ENCODE measurements at regions not wholly inside any gene's neighbourhood (a gene's known extent, or its start where the extent isn't known, plus 50 kb on each side); places are given as distances from the start of the nearest gene placed in this dataset.
A peak's percentile ranks its signal among the peaks of the same experiment; 100 is the strongest.

- no peak overlapping the region for H4K8ac ChIP-seq (ENCODE audit: low read depth, low read length)
- no CpG with 5 or more reads among the region's 16 CpGs for WGBS (ENCODE audit: extremely low coverage, insufficient coverage, low lambda C conversion rate)
- no peak overlapping the region for H3K4me2 ChIP-seq (ENCODE audit: low read length)
- H3K56ac ChIP-seq (ENCODE audit: low read length), result no peak overlapping the region
- no peak overlapping the region for H4K5ac ChIP-seq (ENCODE audit: low read length)
- no peak overlapping the region for H3K4me3 ChIP-seq (ENCODE audit: low read length)
- no peak overlapping the region for H2BK15ac ChIP-seq (replicated peaks; ENCODE audit: low read depth)
- H3K79me2 ChIP-seq (ENCODE audit: control insufficient read depth, insufficient read depth, low read length), result no peaks in the 10 kb centered on the region
- H3K9ac ChIP-seq (ENCODE audit: low read length), result no peak overlapping the region
- H2AK5ac ChIP-seq (ENCODE audit: low read length), result no peak overlapping the region
- no peaks in the 10 kb centered on the region for H3K4me1 ChIP-seq (ENCODE audit: control insufficient read depth, low read depth, low read length)
- no peak overlapping the region for H2BK120ac ChIP-seq (ENCODE audit: low read depth, low read length)
- no peak overlapping the region for H3K18ac ChIP-seq (ENCODE audit: low read length)
- no peak overlapping the region for H3K23ac ChIP-seq (ENCODE audit: low read length)
- DNase-seq, result no peak
- H3K36me3 ChIP-seq (ENCODE audit: control insufficient read depth, insufficient read depth, low read length), result no peaks in the 10 kb centered on the region
- no peak overlapping the region for H3K27ac ChIP-seq (ENCODE audit: low read depth, low read length)
- H3K27me3 ChIP-seq (ENCODE audit: insufficient read depth, low read length, poor library complexity), result no peaks in the 10 kb centered on the region
- no peaks in the 10 kb centered on the region for H3K79me1 ChIP-seq (ENCODE audit: low read length)
- H3K4ac ChIP-seq (ENCODE audit: low read depth, low read length), result no peak overlapping the region
- no peak overlapping the region for H2BK5ac ChIP-seq (ENCODE audit: low read length)
These were observed 560.9 kb downstream of the MIAT start for GRCh38 chr22:27218012-27218920.

GRCh38 chr22:27219036-27219435 is 561.6 kb downstream of the MIAT start:
- no peak overlapping the region for H3K4me3 ChIP-seq (ENCODE audit: low read length)
- no peaks in the 10 kb centered on the region for H3K27me3 ChIP-seq (ENCODE audit: insufficient read depth, low read length, poor library complexity)
- no CpG with 5 or more reads among the region's 2 CpGs for WGBS (ENCODE audit: extremely low coverage, insufficient coverage, low lambda C conversion rate)

GRCh38 chr22:27220339-27220738 is 563.0 kb downstream of the MIAT start:
- H4K8ac ChIP-seq (ENCODE audit: low read depth, low read length), result no peak overlapping the region
- H2BK120ac ChIP-seq (ENCODE audit: low read depth, low read length), result no peak overlapping the region
- no peaks in the 10 kb centered on the region for H3K27me3 ChIP-seq (ENCODE audit: insufficient read depth, low read length, poor library complexity)
- no peak overlapping the region for H3K9ac ChIP-seq (ENCODE audit: low read length)
- H3K4me1 ChIP-seq (ENCODE audit: control insufficient read depth, low read depth, low read length), result no peaks in the 10 kb centered on the region
- H3K56ac ChIP-seq (ENCODE audit: low read length), result no peak overlapping the region
- H3K18ac ChIP-seq (ENCODE audit: low read length), result no peak overlapping the region
- H3K79me1 ChIP-seq (ENCODE audit: low read length), result no peaks in the 10 kb centered on the region
- H3K4me3 ChIP-seq (ENCODE audit: low read length), result no peak overlapping the region
- H2BK15ac ChIP-seq (replicated peaks; ENCODE audit: low read depth), result no peak overlapping the region
- WGBS (ENCODE audit: extremely low coverage, insufficient coverage, low lambda C conversion rate), result no CpG with 5 or more reads among the region's 5 CpGs
- H3K36me3 ChIP-seq (ENCODE audit: control insufficient read depth, insufficient read depth, low read length), result no peaks in the 10 kb centered on the region
- no peak overlapping the region for H2BK5ac ChIP-seq (ENCODE audit: low read length)
- H3K23ac ChIP-seq (ENCODE audit: low read length), result no peak overlapping the region
- no peak for DNase-seq
- no peaks in the 10 kb centered on the region for H3K79me2 ChIP-seq (ENCODE audit: control insufficient read depth, insufficient read depth, low read length)
- no peak overlapping the region for H3K4me2 ChIP-seq (ENCODE audit: low read length)
- H3K27ac ChIP-seq (ENCODE audit: low read depth, low read length), result no peak overlapping the region
- H2AK5ac ChIP-seq (ENCODE audit: low read length), result no peak overlapping the region
- no peak overlapping the region for H4K5ac ChIP-seq (ENCODE audit: low read length)
- no peak overlapping the region for H3K4ac ChIP-seq (ENCODE audit: low read depth, low read length)

More at GRCh38 chr22:27219036-27219435, 561.6 kb downstream of the MIAT start:
- H3K4me2 ChIP-seq (ENCODE audit: low read length), result no peak overlapping the region
- no peak overlapping the region for H3K56ac ChIP-seq (ENCODE audit: low read length)
- DNase-seq, result no peak
- H3K79me1 ChIP-seq (ENCODE audit: low read length), result no peaks in the 10 kb centered on the region
- no peak overlapping the region for H3K18ac ChIP-seq (ENCODE audit: low read length)
- no peak overlapping the region for H2AK5ac ChIP-seq (ENCODE audit: low read length)
- H3K27ac ChIP-seq (ENCODE audit: low read depth, low read length), result no peak overlapping the region
- no peaks in the 10 kb centered on the region for H3K79me2 ChIP-seq (ENCODE audit: control insufficient read depth, insufficient read depth, low read length)
- no peak overlapping the region for H3K4ac ChIP-seq (ENCODE audit: low read depth, low read length)
- H2BK120ac ChIP-seq (ENCODE audit: low read depth, low read length), result no peak overlapping the region
- H3K4me1 ChIP-seq (ENCODE audit: control insufficient read depth, low read depth, low read length), result no peaks in the 10 kb centered on the region
- H3K23ac ChIP-seq (ENCODE audit: low read length), result no peak overlapping the region
- no peak overlapping the region for H2BK15ac ChIP-seq (replicated peaks; ENCODE audit: low read depth)
- H4K5ac ChIP-seq (ENCODE audit: low read length), result no peak overlapping the region
- no peak overlapping the region for H3K9ac ChIP-seq (ENCODE audit: low read length)
- H2BK5ac ChIP-seq (ENCODE audit: low read length), result no peak overlapping the region
- H4K8ac ChIP-seq (ENCODE audit: low read depth, low read length), result no peak overlapping the region
- H3K36me3 ChIP-seq (ENCODE audit: control insufficient read depth, insufficient read depth, low read length), result no peaks in the 10 kb centered on the region

- H2AK5ac ChIP-seq (ENCODE audit: low read length), result no peak overlapping the region
- H3K4me1 ChIP-seq (ENCODE audit: control insufficient read depth, low read depth, low read length), result no peaks in the 10 kb centered on the region
- no peaks in the 10 kb centered on the region for H3K36me3 ChIP-seq (ENCODE audit: control insufficient read depth, insufficient read depth, low read length)
- no peak overlapping the region for H2BK5ac ChIP-seq (ENCODE audit: low read length)
- no peak overlapping the region for H4K5ac ChIP-seq (ENCODE audit: low read length)
- no peak overlapping the region for H3K4me3 ChIP-seq (ENCODE audit: low read length)
- H2BK120ac ChIP-seq (ENCODE audit: low read depth, low read length), result no peak overlapping the region
- H3K9ac ChIP-seq (ENCODE audit: low read length), result no peak overlapping the region
- H2BK15ac ChIP-seq (replicated peaks; ENCODE audit: low read depth), result no peak overlapping the region
- no peak overlapping the region for H3K4me2 ChIP-seq (ENCODE audit: low read length)
- no peak overlapping the region for H4K8ac ChIP-seq (ENCODE audit: low read depth, low read length)
- no peak overlapping the region for H3K27ac ChIP-seq (ENCODE audit: low read depth, low read length)
- H3K27me3 ChIP-seq (ENCODE audit: insufficient read depth, low read length, poor library complexity), result no peaks in the 10 kb centered on the region
- H3K56ac ChIP-seq (ENCODE audit: low read length), result no peak overlapping the region
- H3K18ac ChIP-seq (ENCODE audit: low read length), result no peak overlapping the region
- H3K79me2 ChIP-seq (ENCODE audit: control insufficient read depth, insufficient read depth, low read length), result no peaks in the 10 kb centered on the region
- DNase-seq, result no peak
- H3K79me1 ChIP-seq (ENCODE audit: low read length), result no peaks in the 10 kb centered on the region
- H3K23ac ChIP-seq (ENCODE audit: low read length), result no peak overlapping the region
- H3K4ac ChIP-seq (ENCODE audit: low read depth, low read length), result no peak overlapping the region
These were observed 564.8 kb downstream of the MIAT start for GRCh38 chr22:27222178-27222577.

- no peak overlapping the region for H3K4me3 ChIP-seq (ENCODE audit: low read length)
- WGBS (ENCODE audit: extremely low coverage, insufficient coverage, low lambda C conversion rate), result no CpG with 5 or more reads among the region's 3 CpGs
These were observed 566.2 kb downstream of the MIAT start for GRCh38 chr22:27223317-27224177.

More at GRCh38 chr22:27223317-27224177, 566.2 kb downstream of the MIAT start:
- Histone ChIP-seq H4K8ac (ENCODE audit: low read depth, low read length) (no peak overlapping the region), H3K36me3 (ENCODE audit: control insufficient read depth, insufficient read depth, low read length) (no peaks in the 10 kb centered on the region), H3K79me1 (ENCODE audit: low read length) (no peaks in the 10 kb centered on the region), H2AK5ac (ENCODE audit: low read length) (no peak overlapping the region), H3K4ac (ENCODE audit: low read depth, low read length) (no peak overlapping the region), H3K4me2 (ENCODE audit: low read length) (no peak overlapping the region), H3K56ac (ENCODE audit: low read length) (no peak overlapping the region), H3K27me3 (ENCODE audit: insufficient read depth, low read length, poor library complexity) (no peaks in the 10 kb centered on the region), H2BK15ac (replicated peaks; ENCODE audit: low read depth) (no peak overlapping the region), H2BK5ac (ENCODE audit: low read length) (no peak overlapping the region), H3K4me1 (ENCODE audit: control insufficient read depth, low read depth, low read length) (no peaks in the 10 kb centered on the region), H3K23ac (ENCODE audit: low read length) (no peak overlapping the region), H3K9ac (ENCODE audit: low read length) (no peak overlapping the region), H2BK120ac (ENCODE audit: low read depth, low read length) (no peak overlapping the region), H3K18ac (ENCODE audit: low read length) (no peak overlapping the region), H4K5ac (ENCODE audit: low read length) (no peak overlapping the region), H3K27ac (ENCODE audit: low read depth, low read length) (no peak overlapping the region), H3K79me2 (ENCODE audit: control insufficient read depth, insufficient read depth, low read length) (no peaks in the 10 kb centered on the region)
- DNase-seq, result peak; percentile 46

Data from mesendoderm (in vitro differentiated cells).